Hepatocyte (in vitro differentiated cells): ENCODE measurements at regions not wholly inside any gene's neighbourhood (a gene's known extent, or its start where the extent isn't known, plus 50 kb on each side); places are given as distances from the start of the nearest gene placed in this dataset.

Source experiments
- DNase-seq: peaks from one replicate; pipeline ENCODE4 v3.0.0-alpha.2; 2016; ENCODE audit warnings: low spot score
- H2AFZ ChIP-seq: fragments of 200-600 bp; sonication (generic); 2 replicates; pipeline ENCODE4 v1.6.0; 2016; ENCODE audit warnings: antibody characterized with exemption, mild to moderate bottlenecking
- H3K27ac ChIP-seq: fragments of 200-600 bp; sonication (generic); 2 replicates; pipeline ENCODE4 v1.5.1; 2016; ENCODE audit warnings: mild to moderate bottlenecking
- H3K27me3 ChIP-seq: fragments of 200-600 bp; sonication (generic); 2 replicates; pipeline ENCODE4 v1.6.1; 2016
- H3K36me3 ChIP-seq: fragments of 200-600 bp; sonication (generic); replicated peaks from 2 replicates; pipeline ENCODE4 v1.5.1; 2016; ENCODE audit warnings: low read depth; ENCODE audit not compliant: insufficient read depth
- H3K4me1 ChIP-seq: fragments of 200-600 bp; sonication (generic); 2 replicates; pipeline ENCODE4 v1.5.1; 2016; ENCODE audit warnings: mild to moderate bottlenecking, moderate library complexity; ENCODE audit not compliant: insufficient read depth
- H3K4me2 ChIP-seq: fragments of 200-600 bp; sonication (generic); 2 replicates; pipeline ENCODE4 v1.6.0; 2016
- H3K4me3 ChIP-seq: fragments of 200-600 bp; sonication (generic); 2 replicates; pipeline ENCODE4 v1.5.1; 2016; ENCODE audit warnings: mild to moderate bottlenecking
- H3K79me2 ChIP-seq: fragments of 200-600 bp; sonication (generic); 2 replicates; pipeline ENCODE4 v1.6.0; 2017; ENCODE audit warnings: mild to moderate bottlenecking
- H3K9me2 ChIP-seq: fragments of 200-600 bp; sonication (generic); replicated peaks from 2 replicates; pipeline ENCODE4 v1.6.0; 2017; ENCODE audit warnings: mild to moderate bottlenecking; ENCODE audit not compliant: insufficient read depth
- H3K9me3 ChIP-seq: fragments of 200-600 bp; sonication (generic); 2 replicates; pipeline ENCODE4 v1.5.1; 2016; ENCODE audit warnings: low read depth, mild to moderate bottlenecking
- H4K20me1 ChIP-seq: fragments of 200-600 bp; sonication (generic); 2 replicates; pipeline ENCODE4 v1.6.0; 2016; ENCODE audit warnings: mild to moderate bottlenecking; ENCODE audit not compliant: insufficient read depth, poor library complexity, severe bottlenecking
- CTCF ChIP-seq: fragments of 200-600 bp; sonication (generic); IDR thresholded peaks from 2 replicates; pipeline ENCODE4 v1.5.1; 2016; ENCODE audit warnings: antibody characterized with exemption, mild to moderate bottlenecking; ENCODE audit not compliant: poor library complexity
- EZH2 ChIP-seq: fragments of 200-600 bp; sonication (generic); IDR thresholded peaks from 2 replicates; pipeline ENCODE4 v1.6.1; 2016; ENCODE audit warnings: antibody characterized with exemption, mild to moderate bottlenecking, borderline replicate concordance
- EZH2phosphoT487 ChIP-seq: fragments of 200-600 bp; sonication (generic); IDR thresholded peaks from one replicate; pipeline ENCODE4 v1.6.1; 2018; ENCODE audit warnings: antibody characterized with exemption, mild to moderate bottlenecking, low read depth, moderate library complexity; ENCODE audit not compliant: unreplicated experiment, severe bottlenecking
- WGBS: methylation state at CpG from one replicate; pipeline ENCODE4 v1.1.6; 2016; ENCODE audit warnings: low lambda C conversion rate; ENCODE audit errors: missing lambda C conversion rate; 5-methylcytosine and 5-hydroxymethylcytosine counted together

- no peaks in the 10 kb centered on the region for H3K9me3 ChIP-seq
- no peaks in the 10 kb centered on the region for H3K36me3 ChIP-seq
- H3K4me1 ChIP-seq: no peaks in the 10 kb centered on the region
- H3K9me2 ChIP-seq: no peaks in the 10 kb centered on the region
- H2AFZ ChIP-seq: no peak overlapping the region
- TF ChIP-seq EZH2 (no peak), EZH2phosphoT487 (no peak), CTCF (no peak)
- no peak overlapping the region for H3K4me2 ChIP-seq
- 91% methylated on average over 6 of the region's 6 CpGs for WGBS
- no peaks in the 10 kb centered on the region for H4K20me1 ChIP-seq
- H3K27me3 ChIP-seq: no peaks in the 10 kb centered on the region
- no peak overlapping the region for H3K27ac ChIP-seq
- no peak for DNase-seq
- no peak overlapping the region for H3K4me3 ChIP-seq
- no peaks in the 10 kb centered on the region for H3K79me2 ChIP-seq
Measured at GRCh38 chr10:62653254-62653653, 151.3 kb upstream of the ADO start.

- Histone ChIP-seq H3K27me3 (no peaks in the 10 kb centered on the region), H3K4me3 (no peak overlapping the region), H2AFZ (no peak overlapping the region), H3K27ac (no peak overlapping the region), H4K20me1 (no peaks in the 10 kb centered on the region), H3K9me2 (no peaks in the 10 kb centered on the region), H3K4me1 (no peaks in the 10 kb centered on the region), H3K79me2 (no peaks in the 10 kb centered on the region), H3K4me2 (no peak overlapping the region), H3K9me3 (no peaks in the 10 kb centered on the region), H3K36me3 (no peaks in the 10 kb centered on the region)
- 100% methylated on average over 1 of the region's 1 CpG for WGBS
- DNase-seq: no peak
- TF ChIP-seq EZH2 (no peak), EZH2phosphoT487 (no peak), CTCF (no peak)
Measured at GRCh38 chr10:62654966-62655336, 149.6 kb upstream of the ADO start.

GRCh38 chr10:62655337-62655994, 149.1 kb upstream of the ADO start:
- H3K4me3 ChIP-seq: no peak overlapping the region
- H3K4me1 ChIP-seq: no peaks in the 10 kb centered on the region
- H3K4me2 ChIP-seq: no peak overlapping the region
- H3K27me3 ChIP-seq: no peaks in the 10 kb centered on the region
- TF ChIP-seq EZH2: no peak
- no peak for TF ChIP-seq EZH2phosphoT487
- TF ChIP-seq CTCF: no peak
- DNase-seq: no peak
- H4K20me1 ChIP-seq: no peaks in the 10 kb centered on the region
- 91% methylated on average over 6 of the region's 6 CpGs for WGBS
- no peak overlapping the region for H3K27ac ChIP-seq
- H3K9me3 ChIP-seq: no peaks in the 10 kb centered on the region
- no peaks in the 10 kb centered on the region for H3K9me2 ChIP-seq
- no peaks in the 10 kb centered on the region for H3K79me2 ChIP-seq
- no peaks in the 10 kb centered on the region for H3K36me3 ChIP-seq
- H2AFZ ChIP-seq: no peak overlapping the region
